Panc1 (cell line): ENCODE measurements at regions not wholly inside any gene's neighbourhood (a gene's known extent, or its start where the extent isn't known, plus 50 kb on each side); places are given as distances from the start of the nearest gene placed in this dataset.

ENCODE experiments used
- POLR2AphosphoS5 ChIP-seq: IDR thresholded peaks from 2 replicates; pipeline ENCODE4 v1.6.1; 2012; ENCODE audit warnings: mild to moderate bottlenecking, low read depth, low read length, moderate library complexity
- SIN3A ChIP-seq: IDR thresholded peaks from 2 replicates; pipeline ENCODE4 v1.6.1; 2012; ENCODE audit warnings: low read depth, mild to moderate bottlenecking, low read length, moderate library complexity, borderline replicate concordance; ENCODE audit not compliant: insufficient read depth
- TF ChIP-seq, protein P1 (sequence below): fragments of 450-650 bp; IDR thresholded peaks from 2 replicates; pipeline ENCODE4 v1.5.1; 2017; ENCODE audit warnings: mild to moderate bottlenecking
- TF ChIP-seq, protein P2 (sequence below), 2 experiments: IDR thresholded peaks; 2 replicates each; pipeline ENCODE4 v1.6.1; 2011 to 2012; ENCODE audit warnings: low read depth in 2 of 2, control low read depth in 1 of 2, low read length in 1 of 2, mild to moderate bottlenecking in 1 of 2, moderate library complexity in 1 of 2; ENCODE audit not compliant: insufficient read depth in 1 of 2

DNA sequence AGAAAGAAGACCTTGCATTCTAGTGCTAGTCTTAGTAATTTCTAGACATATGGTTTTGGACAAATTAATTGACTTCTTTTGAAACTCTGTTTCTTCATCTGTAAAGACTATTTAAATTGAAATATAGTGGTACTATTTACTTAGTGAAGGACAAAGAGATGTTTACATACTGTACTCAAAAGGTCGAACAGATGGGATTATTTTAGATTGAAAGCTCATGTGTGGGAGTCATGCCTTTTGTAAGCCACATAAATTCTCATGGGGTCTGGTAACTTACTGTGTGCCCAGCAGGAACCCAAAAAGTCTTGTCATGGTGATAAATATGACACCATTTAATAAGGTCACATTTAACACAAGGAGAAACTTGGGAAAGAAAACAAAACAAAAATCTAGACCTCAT lies 368.2 kb upstream of the CITED2 start:
- TF ChIP-seq POLR2AphosphoS5 = no peak
- TF ChIP-seq, protein P1, sequence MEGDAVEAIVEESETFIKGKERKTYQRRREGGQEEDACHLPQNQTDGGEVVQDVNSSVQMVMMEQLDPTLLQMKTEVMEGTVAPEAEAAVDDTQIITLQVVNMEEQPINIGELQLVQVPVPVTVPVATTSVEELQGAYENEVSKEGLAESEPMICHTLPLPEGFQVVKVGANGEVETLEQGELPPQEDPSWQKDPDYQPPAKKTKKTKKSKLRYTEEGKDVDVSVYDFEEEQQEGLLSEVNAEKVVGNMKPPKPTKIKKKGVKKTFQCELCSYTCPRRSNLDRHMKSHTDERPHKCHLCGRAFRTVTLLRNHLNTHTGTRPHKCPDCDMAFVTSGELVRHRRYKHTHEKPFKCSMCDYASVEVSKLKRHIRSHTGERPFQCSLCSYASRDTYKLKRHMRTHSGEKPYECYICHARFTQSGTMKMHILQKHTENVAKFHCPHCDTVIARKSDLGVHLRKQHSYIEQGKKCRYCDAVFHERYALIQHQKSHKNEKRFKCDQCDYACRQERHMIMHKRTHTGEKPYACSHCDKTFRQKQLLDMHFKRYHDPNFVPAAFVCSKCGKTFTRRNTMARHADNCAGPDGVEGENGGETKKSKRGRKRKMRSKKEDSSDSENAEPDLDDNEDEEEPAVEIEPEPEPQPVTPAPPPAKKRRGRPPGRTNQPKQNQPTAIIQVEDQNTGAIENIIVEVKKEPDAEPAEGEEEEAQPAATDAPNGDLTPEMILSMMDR = no peak
- no peak for TF ChIP-seq SIN3A
- TF ChIP-seq, protein P2, sequence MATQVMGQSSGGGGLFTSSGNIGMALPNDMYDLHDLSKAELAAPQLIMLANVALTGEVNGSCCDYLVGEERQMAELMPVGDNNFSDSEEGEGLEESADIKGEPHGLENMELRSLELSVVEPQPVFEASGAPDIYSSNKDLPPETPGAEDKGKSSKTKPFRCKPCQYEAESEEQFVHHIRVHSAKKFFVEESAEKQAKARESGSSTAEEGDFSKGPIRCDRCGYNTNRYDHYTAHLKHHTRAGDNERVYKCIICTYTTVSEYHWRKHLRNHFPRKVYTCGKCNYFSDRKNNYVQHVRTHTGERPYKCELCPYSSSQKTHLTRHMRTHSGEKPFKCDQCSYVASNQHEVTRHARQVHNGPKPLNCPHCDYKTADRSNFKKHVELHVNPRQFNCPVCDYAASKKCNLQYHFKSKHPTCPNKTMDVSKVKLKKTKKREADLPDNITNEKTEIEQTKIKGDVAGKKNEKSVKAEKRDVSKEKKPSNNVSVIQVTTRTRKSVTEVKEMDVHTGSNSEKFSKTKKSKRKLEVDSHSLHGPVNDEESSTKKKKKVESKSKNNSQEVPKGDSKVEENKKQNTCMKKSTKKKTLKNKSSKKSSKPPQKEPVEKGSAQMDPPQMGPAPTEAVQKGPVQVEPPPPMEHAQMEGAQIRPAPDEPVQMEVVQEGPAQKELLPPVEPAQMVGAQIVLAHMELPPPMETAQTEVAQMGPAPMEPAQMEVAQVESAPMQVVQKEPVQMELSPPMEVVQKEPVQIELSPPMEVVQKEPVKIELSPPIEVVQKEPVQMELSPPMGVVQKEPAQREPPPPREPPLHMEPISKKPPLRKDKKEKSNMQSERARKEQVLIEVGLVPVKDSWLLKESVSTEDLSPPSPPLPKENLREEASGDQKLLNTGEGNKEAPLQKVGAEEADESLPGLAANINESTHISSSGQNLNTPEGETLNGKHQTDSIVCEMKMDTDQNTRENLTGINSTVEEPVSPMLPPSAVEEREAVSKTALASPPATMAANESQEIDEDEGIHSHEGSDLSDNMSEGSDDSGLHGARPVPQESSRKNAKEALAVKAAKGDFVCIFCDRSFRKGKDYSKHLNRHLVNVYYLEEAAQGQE (IDR thresholded peaks at IDR 0.05; ENCODE audit: insufficient read depth in 1 of 2, low read depth in 2 of 2, low read length in 1 of 2) = no peak
